ENCODE measurements at regions not wholly inside any gene's neighbourhood (a gene's known extent, or its start where the extent isn't known, plus 50 kb on each side); places are given as distances from the start of the nearest gene placed in this dataset.

- H3K4me3 ChIP-seq (ENCODE audit: low read depth in 1 of 3, low read length in 3 of 3): no peak overlapping the region
- WGBS: 64% methylated on average over 19 of the region's 19 CpGs
- no peaks in the 10 kb centered on the region for H3K27me3 ChIP-seq (ENCODE audit: control insufficient read depth in 4 of 4, insufficient read depth in 4 of 4, low read length in 3 of 4)
- no peak for DNase-seq (ENCODE audit: low spot score)
- no peaks in the 10 kb centered on the region for H3K9me3 ChIP-seq (ENCODE audit: control insufficient read depth in 4 of 4, low read length in 3 of 4)
- H3K27ac ChIP-seq (ENCODE audit: low read depth in 1 of 2, low read length in 2 of 2): no peak overlapping the region
- H3K36me3 ChIP-seq (ENCODE audit: control insufficient read depth in 4 of 4, insufficient read depth in 3 of 4, low read depth in 1 of 4, low read length in 3 of 4): peaks cover 0 to 3% (median 0%) of the 10 kb centered on the region in 4 donors
- H3K4me1 ChIP-seq (ENCODE audit: control insufficient read depth in 4 of 4, insufficient read depth in 4 of 4, low read length in 3 of 4): peaks cover 5 to 24% (median 13%) of the 10 kb centered on the region in 4 donors
- no peak overlapping the region for H3K9ac ChIP-seq (ENCODE audit: low read depth in 1 of 2, low read length in 2 of 2)
- no peak for TF ChIP-seq MAX (IDR thresholded peaks at IDR 0.05)
- TF ChIP-seq HNF4G (IDR thresholded peaks at IDR 0.05): no peak
Measured at GRCh38 chr11:70671083-70671482, 272.8 kb downstream of the CTTN start.

GRCh38 chr11:70671611-70672010, 273.3 kb downstream of the CTTN start:
- DNase-seq (ENCODE audit: low spot score): no peak
- Histone ChIP-seq H3K9me3 (ENCODE audit: control insufficient read depth in 4 of 4, low read length in 3 of 4) (no peaks in the 10 kb centered on the region), H3K9ac (ENCODE audit: low read depth in 1 of 2, low read length in 2 of 2) (no peak overlapping the region), H3K4me3 (ENCODE audit: low read depth in 1 of 3, low read length in 3 of 3) (no peak overlapping the region), H3K27me3 (ENCODE audit: control insufficient read depth in 4 of 4, insufficient read depth in 4 of 4, low read length in 3 of 4) (no peaks in the 10 kb centered on the region), H3K27ac (ENCODE audit: low read depth in 1 of 2, low read length in 2 of 2) (no peak overlapping the region), H3K4me1 (ENCODE audit: control insufficient read depth in 4 of 4, insufficient read depth in 4 of 4, low read length in 3 of 4) (peaks cover 5 to 19% (median 12%) of the 10 kb centered on the region in 4 donors), H3K36me3 (ENCODE audit: control insufficient read depth in 4 of 4, insufficient read depth in 3 of 4, low read depth in 1 of 4, low read length in 3 of 4) (peaks cover 0 to 3% (median 0%) of the 10 kb centered on the region in 4 donors)
- TF ChIP-seq RAD21 (IDR thresholded peaks at IDR 0.05) (no peak), HNF4G (IDR thresholded peaks at IDR 0.05) (no peak), FOXA2 (IDR thresholded peaks at IDR 0.05) (no peak), YY1 (IDR thresholded peaks at IDR 0.05) (no peak), SP1 (IDR thresholded peaks at IDR 0.05) (no peak), GABPA (IDR thresholded peaks at IDR 0.05 in 1 of 2, conservative IDR thresholded peaks at IDR 0.05 in 1 of 2) (no peak), EGR1 (IDR thresholded peaks at IDR 0.05; ENCODE audit: low read depth in 2 of 2) (no peak), FOXA1 (IDR thresholded peaks at IDR 0.05) (no peak), TAF1 (conservative IDR thresholded peaks at IDR 0.05) (no peak), HNF4A (conservative IDR thresholded peaks at IDR 0.05) (no peak), CTCF (IDR thresholded peaks at IDR 0.05; ENCODE audit: low read depth, low read length, missing input control) (no peak), RXRA (IDR thresholded peaks at IDR 0.05) (no peak), ATF3 (IDR thresholded peaks at IDR 0.05) (no peak), JUND (IDR thresholded peaks at IDR 0.05) (no peak), REST (IDR thresholded peaks at IDR 0.05) (no peak), ZBTB33 (IDR thresholded peaks at IDR 0.05) (no peak), MAX (IDR thresholded peaks at IDR 0.05) (no peak)
- WGBS: 82% methylated on average over 5 of the region's 5 CpGs

Measured in liver (tissue), 8 donors.